ENCODE measurements at regions not wholly inside any gene's neighbourhood (a gene's known extent, or its start where the extent isn't known, plus 50 kb on each side); places are given as distances from the start of the nearest gene placed in this dataset.

DNA sequence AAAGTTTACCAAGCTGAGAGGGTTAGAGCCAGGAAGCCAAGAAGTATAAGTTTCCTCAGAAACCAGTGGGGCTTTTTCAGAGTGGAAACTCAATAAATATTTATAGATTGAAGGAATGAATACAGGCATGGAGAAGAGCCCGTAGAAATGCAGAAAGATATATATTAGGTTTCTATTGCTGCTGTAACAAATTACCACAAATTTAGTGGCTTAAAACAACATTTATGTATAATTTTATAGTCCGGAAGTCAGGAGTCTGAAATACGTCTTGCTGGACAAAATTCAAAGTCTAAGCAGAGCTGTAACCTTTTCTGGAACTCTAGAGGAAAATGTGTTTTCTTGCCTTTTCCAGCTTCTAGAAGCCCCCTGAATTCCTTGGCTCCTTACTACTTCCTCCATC, 107.3 kb upstream of the SEMA3D start:
- Histone ChIP-seq H3K9ac (ENCODE audit: low read length in 5 of 5) (no peak overlapping the region), H3K36me3 (ENCODE audit: control insufficient read depth in 5 of 5, insufficient read depth in 5 of 5, low read length in 5 of 5) (no peaks in the 10 kb centered on the region), H3K9me3 (ENCODE audit: control insufficient read depth in 5 of 5, low read length in 5 of 5) (peaks cover 0 to 2% (median 0%) of the 10 kb centered on the region in 5 donors), H3K4me1 (ENCODE audit: control insufficient read depth in 5 of 5, insufficient read depth in 5 of 5, low read length in 5 of 5) (no peaks in the 10 kb centered on the region), H3K4me3 (ENCODE audit: low read depth in 1 of 5, low read length in 5 of 5) (no peak overlapping the region), H3K27me3 (ENCODE audit: control insufficient read depth in 5 of 5, insufficient read depth in 4 of 5, low read length in 5 of 5) (no peaks in the 10 kb centered on the region), H3K27ac (ENCODE audit: low read depth, low read length) (no peak overlapping the region)

DNA sequence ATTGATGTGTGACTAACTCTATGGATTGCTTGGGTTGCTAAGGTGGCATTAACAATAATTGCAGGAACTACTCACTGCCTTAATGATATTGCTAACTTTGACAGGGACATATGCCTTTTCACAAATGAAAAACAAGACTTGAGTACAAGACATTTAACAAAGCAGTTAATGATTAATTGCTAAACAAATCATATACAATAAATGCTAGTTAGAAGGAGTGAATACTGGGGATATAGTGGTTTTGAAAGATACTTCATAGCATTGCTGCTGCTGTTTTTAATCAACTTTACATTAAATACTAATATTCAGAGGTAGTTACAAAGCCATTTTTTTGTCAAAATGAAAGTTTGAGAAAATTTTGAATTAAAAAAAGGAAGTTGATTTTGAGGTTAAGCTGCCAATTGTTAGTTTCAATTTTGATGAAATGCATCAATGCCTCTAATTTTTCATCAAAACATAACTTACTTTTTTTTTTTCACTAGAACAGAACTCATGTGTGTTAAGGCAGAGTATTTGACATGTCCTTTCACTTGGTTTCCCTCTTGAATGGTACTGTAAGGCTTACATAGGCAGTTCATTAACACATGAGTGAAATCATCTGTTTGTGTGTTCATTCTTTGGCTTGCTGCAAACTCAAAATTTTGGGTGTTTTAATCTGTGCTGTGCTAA, 106.2 kb upstream of the SEMA3D start:
- Histone ChIP-seq H3K27ac (ENCODE audit: low read depth, low read length) (no peak overlapping the region), H3K4me3 (ENCODE audit: low read depth in 1 of 5, low read length in 5 of 5) (no peak overlapping the region), H3K4me1 (ENCODE audit: control insufficient read depth in 5 of 5, insufficient read depth in 5 of 5, low read length in 5 of 5) (no peaks in the 10 kb centered on the region), H3K9me3 (ENCODE audit: control insufficient read depth in 5 of 5, low read length in 5 of 5) (no peaks in the 10 kb centered on the region), H3K36me3 (ENCODE audit: control insufficient read depth in 5 of 5, insufficient read depth in 5 of 5, low read length in 5 of 5) (no peaks in the 10 kb centered on the region), H3K27me3 (ENCODE audit: control insufficient read depth in 5 of 5, insufficient read depth in 4 of 5, low read length in 5 of 5) (no peaks in the 10 kb centered on the region), H3K9ac (ENCODE audit: low read length in 5 of 5) (no peak overlapping the region)

DNA sequence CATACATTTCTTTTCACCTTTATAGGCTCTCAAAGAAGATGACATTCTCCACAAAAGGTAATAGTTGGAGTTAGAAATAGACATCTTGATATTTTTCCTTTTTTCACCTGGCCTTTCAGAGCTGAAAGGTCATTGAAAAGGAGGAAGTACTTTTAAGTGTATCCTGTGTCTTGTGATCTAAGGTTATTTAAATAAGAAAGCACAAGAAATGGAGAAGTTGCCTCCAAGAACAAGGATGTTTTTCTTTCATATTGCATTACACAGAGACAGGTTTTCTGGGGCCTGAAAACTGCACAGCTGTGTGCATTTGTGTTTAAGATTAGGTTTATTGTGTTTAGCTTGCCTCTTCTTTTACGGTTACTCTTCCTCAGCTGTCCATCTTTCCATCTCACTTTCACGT, 103.4 kb upstream of the SEMA3D start:
- H3K27me3 ChIP-seq (ENCODE audit: control insufficient read depth in 5 of 5, insufficient read depth in 4 of 5, low read length in 5 of 5), result no peaks in the 10 kb centered on the region
- no peak overlapping the region for H3K27ac ChIP-seq (ENCODE audit: low read depth, low read length)
- H3K9me3 ChIP-seq (ENCODE audit: control insufficient read depth in 5 of 5, low read length in 5 of 5), result no peaks in the 10 kb centered on the region
- H3K9ac ChIP-seq (ENCODE audit: low read length in 5 of 5), result no peak overlapping the region
- no peak overlapping the region for H3K4me3 ChIP-seq (ENCODE audit: low read depth in 1 of 5, low read length in 5 of 5)
- no peaks in the 10 kb centered on the region for H3K36me3 ChIP-seq (ENCODE audit: control insufficient read depth in 5 of 5, insufficient read depth in 5 of 5, low read length in 5 of 5)
- no peaks in the 10 kb centered on the region for H3K4me1 ChIP-seq (ENCODE audit: control insufficient read depth in 5 of 5, insufficient read depth in 5 of 5, low read length in 5 of 5)

DNA sequence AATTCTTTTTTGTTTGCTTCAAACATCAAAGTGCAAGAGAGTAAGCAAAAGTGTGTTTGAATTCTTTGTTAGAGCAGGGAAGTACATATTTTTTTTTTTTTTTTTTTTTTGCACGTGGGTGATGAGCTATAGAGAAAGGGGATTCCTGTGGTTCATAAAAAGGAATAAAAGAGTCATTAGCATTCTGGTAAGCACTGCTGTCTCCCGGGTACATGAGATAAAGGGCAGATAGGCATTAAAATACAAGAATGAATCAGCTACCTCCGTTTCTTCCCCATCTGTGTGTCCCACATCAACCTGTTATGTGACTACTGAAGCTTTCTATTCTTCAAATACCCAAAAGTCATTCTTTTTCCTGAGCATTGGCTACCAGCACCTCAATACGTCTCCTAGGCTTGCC, 102.4 kb upstream of the SEMA3D start:
- Histone ChIP-seq H3K4me1 (ENCODE audit: control insufficient read depth in 5 of 5, insufficient read depth in 5 of 5, low read length in 5 of 5) (no peaks in the 10 kb centered on the region), H3K4me3 (ENCODE audit: low read depth in 1 of 5, low read length in 5 of 5) (no peak overlapping the region), H3K27me3 (ENCODE audit: control insufficient read depth in 5 of 5, insufficient read depth in 4 of 5, low read length in 5 of 5) (no peaks in the 10 kb centered on the region), H3K27ac (ENCODE audit: low read depth, low read length) (no peak overlapping the region), H3K9me3 (ENCODE audit: control insufficient read depth in 5 of 5, low read length in 5 of 5) (no peaks in the 10 kb centered on the region), H3K9ac (ENCODE audit: low read length in 5 of 5) (no peak overlapping the region), H3K36me3 (ENCODE audit: control insufficient read depth in 5 of 5, insufficient read depth in 5 of 5, low read length in 5 of 5) (no peaks in the 10 kb centered on the region)

DNA sequence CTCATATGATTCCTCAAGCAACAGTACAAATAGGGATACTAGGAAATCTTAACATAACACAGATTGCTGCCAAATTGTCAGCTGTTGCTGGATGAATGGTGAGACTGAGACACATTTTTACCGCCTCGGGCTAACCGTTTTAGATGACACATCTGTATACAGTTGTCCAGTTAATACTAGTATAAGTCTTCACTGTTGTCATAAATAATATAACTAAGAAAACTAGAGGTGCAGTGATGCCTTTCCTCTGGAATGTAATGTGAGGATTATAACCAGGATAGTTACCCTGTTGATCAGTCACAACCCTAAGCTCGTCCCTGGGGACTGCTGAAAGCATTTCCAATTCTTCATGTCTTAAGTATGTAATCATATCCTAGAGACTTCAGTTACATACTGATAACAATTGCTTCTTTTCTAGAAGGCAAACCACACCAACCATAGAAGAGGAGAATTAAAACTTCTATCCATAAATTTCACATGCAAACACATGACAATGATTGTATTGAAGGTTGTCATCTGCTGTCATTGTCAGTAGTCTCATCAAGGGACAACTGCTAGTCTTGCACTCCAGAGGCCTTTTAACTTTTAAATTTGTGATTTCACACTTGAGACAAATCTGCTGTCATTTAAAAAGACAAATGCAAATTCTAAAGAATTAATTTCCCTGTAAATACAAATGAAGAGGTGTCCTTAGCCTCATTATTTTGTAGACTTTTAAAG, 100.4 kb upstream of the SEMA3D start:
- Histone ChIP-seq H3K36me3 (ENCODE audit: control insufficient read depth in 5 of 5, insufficient read depth in 5 of 5, low read length in 5 of 5) (no peaks in the 10 kb centered on the region), H3K4me3 (ENCODE audit: low read depth in 1 of 5, low read length in 5 of 5) (no peak overlapping the region), H3K4me1 (ENCODE audit: control insufficient read depth in 5 of 5, insufficient read depth in 5 of 5, low read length in 5 of 5) (no peaks in the 10 kb centered on the region), H3K9me3 (ENCODE audit: control insufficient read depth in 5 of 5, low read length in 5 of 5) (no peaks in the 10 kb centered on the region), H3K27me3 (ENCODE audit: control insufficient read depth in 5 of 5, insufficient read depth in 4 of 5, low read length in 5 of 5) (no peaks in the 10 kb centered on the region), H3K9ac (ENCODE audit: low read length in 5 of 5) (no peak overlapping the region), H3K27ac (ENCODE audit: low read depth, low read length) (no peak overlapping the region)

DNA sequence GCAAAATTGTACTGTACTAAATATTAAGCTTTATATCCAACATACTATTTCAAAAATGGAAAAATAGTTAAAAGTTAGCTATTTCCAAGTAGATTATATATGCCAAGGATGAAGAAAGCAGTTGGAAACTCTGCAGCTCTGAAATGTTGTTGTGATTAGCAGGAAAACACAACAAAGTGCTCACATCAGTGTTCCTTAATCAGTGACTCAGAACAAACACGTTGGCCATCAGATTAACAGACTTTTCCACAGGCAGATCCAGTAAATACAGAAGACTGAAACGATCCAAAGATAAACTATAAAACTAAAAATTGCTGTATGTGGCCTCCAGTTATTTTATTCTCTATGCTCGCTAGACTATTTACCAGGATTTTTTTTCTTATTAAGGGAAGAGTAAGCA, 99.6 kb upstream of the SEMA3D start:
- Histone ChIP-seq H3K36me3 (ENCODE audit: control insufficient read depth in 5 of 5, insufficient read depth in 5 of 5, low read length in 5 of 5) (no peaks in the 10 kb centered on the region), H3K9ac (ENCODE audit: low read length in 5 of 5) (no peak overlapping the region), H3K4me1 (ENCODE audit: control insufficient read depth in 5 of 5, insufficient read depth in 5 of 5, low read length in 5 of 5) (no peaks in the 10 kb centered on the region), H3K4me3 (ENCODE audit: low read depth in 1 of 5, low read length in 5 of 5) (no peak overlapping the region), H3K9me3 (ENCODE audit: control insufficient read depth in 5 of 5, low read length in 5 of 5) (no peaks in the 10 kb centered on the region), H3K27ac (ENCODE audit: low read depth, low read length) (no peak overlapping the region), H3K27me3 (ENCODE audit: control insufficient read depth in 5 of 5, insufficient read depth in 4 of 5, low read length in 5 of 5) (no peaks in the 10 kb centered on the region)

DNA sequence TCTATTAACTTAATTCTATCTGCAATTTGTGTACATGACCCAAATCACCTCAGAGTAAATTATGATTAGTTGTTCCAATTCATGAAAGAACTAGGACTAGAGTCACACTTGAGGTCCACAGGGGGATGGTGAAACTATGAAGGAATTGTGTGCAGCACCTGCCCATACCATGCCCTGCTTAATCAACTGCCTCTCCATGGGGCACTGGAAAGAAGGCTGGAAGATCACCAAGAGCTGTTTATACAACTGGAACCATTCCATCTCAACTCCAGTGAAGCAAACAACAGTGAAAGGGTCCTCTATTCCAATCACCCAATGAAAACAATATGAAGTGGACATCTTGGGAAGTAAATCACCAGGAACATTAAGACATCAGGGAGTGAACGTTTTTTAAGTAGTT, 98.7 kb upstream of the SEMA3D start:
- H3K36me3 ChIP-seq (ENCODE audit: control insufficient read depth in 5 of 5, insufficient read depth in 5 of 5, low read length in 5 of 5), result no peaks in the 10 kb centered on the region
- no peak overlapping the region for H3K9ac ChIP-seq (ENCODE audit: low read length in 5 of 5)
- no peak overlapping the region for H3K4me3 ChIP-seq (ENCODE audit: low read depth in 1 of 5, low read length in 5 of 5)
- H3K9me3 ChIP-seq (ENCODE audit: control insufficient read depth in 5 of 5, low read length in 5 of 5), result no peaks in the 10 kb centered on the region
- H3K27ac ChIP-seq (ENCODE audit: low read depth, low read length), result no peak overlapping the region
- H3K27me3 ChIP-seq (ENCODE audit: control insufficient read depth in 5 of 5, insufficient read depth in 4 of 5, low read length in 5 of 5), result no peaks in the 10 kb centered on the region
- no peaks in the 10 kb centered on the region for H3K4me1 ChIP-seq (ENCODE audit: control insufficient read depth in 5 of 5, insufficient read depth in 5 of 5, low read length in 5 of 5)

DNA sequence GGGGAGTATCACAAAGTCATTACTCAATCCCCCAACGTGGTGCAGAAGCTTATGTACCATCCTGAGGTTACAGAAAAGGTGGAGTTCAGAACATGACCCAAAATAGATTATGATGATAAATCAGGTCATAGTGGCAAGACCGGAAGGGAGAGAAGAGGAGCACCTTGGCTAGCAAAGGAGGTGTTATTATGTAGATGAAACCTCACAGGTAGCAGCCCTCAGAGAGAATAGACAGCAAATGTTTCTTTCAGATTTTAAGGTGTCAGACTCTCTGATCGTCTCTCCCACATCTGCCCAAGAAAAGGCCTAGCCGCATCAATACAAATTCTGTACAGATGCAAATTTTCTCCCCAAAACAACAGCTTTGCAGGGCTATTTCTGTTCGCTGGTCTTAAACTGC, 88.3 kb upstream of the SEMA3D start:
- Histone ChIP-seq H3K9ac (ENCODE audit: low read length in 5 of 5) (no peak overlapping the region), H3K9me3 (ENCODE audit: control insufficient read depth in 5 of 5, low read length in 5 of 5) (no peaks in the 10 kb centered on the region), H3K27me3 (ENCODE audit: control insufficient read depth in 5 of 5, insufficient read depth in 4 of 5, low read length in 5 of 5) (no peaks in the 10 kb centered on the region), H3K27ac (ENCODE audit: low read depth, low read length) (no peak overlapping the region), H3K4me1 (ENCODE audit: control insufficient read depth in 5 of 5, insufficient read depth in 5 of 5, low read length in 5 of 5) (no peaks in the 10 kb centered on the region), H3K4me3 (ENCODE audit: low read depth in 1 of 5, low read length in 5 of 5) (no peak overlapping the region), H3K36me3 (ENCODE audit: control insufficient read depth in 5 of 5, insufficient read depth in 5 of 5, low read length in 5 of 5) (no peaks in the 10 kb centered on the region)

DNA sequence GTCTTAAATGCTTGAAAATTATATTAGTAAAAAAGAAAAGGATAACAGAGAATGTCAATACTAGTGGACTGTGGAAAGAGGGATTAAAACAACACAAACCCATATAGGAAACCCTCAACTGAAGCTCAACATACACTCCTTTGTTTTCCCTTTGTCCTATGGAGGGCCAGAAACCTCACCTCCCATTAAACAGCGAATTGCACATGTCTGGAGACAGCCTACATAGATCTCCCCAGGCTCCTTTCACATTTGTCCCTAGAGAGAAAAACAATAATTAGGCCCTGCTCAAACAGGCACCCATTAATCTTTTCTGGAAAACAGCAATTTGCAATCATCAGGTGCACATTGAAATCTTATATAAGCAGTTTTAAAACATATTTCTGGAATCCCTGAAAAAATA, 87.6 kb upstream of the SEMA3D start:
- Histone ChIP-seq H3K36me3 (ENCODE audit: control insufficient read depth in 5 of 5, insufficient read depth in 5 of 5, low read length in 5 of 5) (no peaks in the 10 kb centered on the region), H3K4me3 (ENCODE audit: low read depth in 1 of 5, low read length in 5 of 5) (no peak overlapping the region), H3K27me3 (ENCODE audit: control insufficient read depth in 5 of 5, insufficient read depth in 4 of 5, low read length in 5 of 5) (no peaks in the 10 kb centered on the region), H3K4me1 (ENCODE audit: control insufficient read depth in 5 of 5, insufficient read depth in 5 of 5, low read length in 5 of 5) (no peaks in the 10 kb centered on the region), H3K9me3 (ENCODE audit: control insufficient read depth in 5 of 5, low read length in 5 of 5) (no peaks in the 10 kb centered on the region), H3K27ac (ENCODE audit: low read depth, low read length) (no peak overlapping the region), H3K9ac (ENCODE audit: low read length in 5 of 5) (no peak overlapping the region)

DNA sequence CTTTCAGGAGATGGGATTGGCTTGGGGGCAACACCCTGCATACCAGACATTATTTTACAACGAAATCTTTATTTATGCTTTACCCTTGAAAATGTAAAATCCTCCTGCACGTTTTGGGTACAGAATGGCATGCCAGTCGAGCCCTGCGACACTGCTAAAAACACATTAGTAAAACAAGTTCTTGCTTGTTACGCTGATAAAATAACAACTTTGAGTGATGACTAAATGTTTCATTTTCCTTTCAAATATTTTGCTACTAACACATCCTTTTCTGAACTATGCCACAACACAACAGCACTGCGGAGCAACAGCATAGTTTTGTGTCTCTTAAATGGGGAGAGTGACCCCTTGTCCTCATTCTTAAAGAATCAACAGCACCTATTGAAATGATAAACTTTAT, 76.0 kb upstream of the SEMA3D start:
- Histone ChIP-seq H3K36me3 (ENCODE audit: control insufficient read depth in 5 of 5, insufficient read depth in 5 of 5, low read length in 5 of 5) (no peaks in the 10 kb centered on the region), H3K9me3 (ENCODE audit: control insufficient read depth in 5 of 5, low read length in 5 of 5) (no peaks in the 10 kb centered on the region), H3K9ac (ENCODE audit: low read length in 5 of 5) (no peak overlapping the region), H3K27me3 (ENCODE audit: control insufficient read depth in 5 of 5, insufficient read depth in 4 of 5, low read length in 5 of 5) (no peaks in the 10 kb centered on the region), H3K4me3 (ENCODE audit: low read depth in 1 of 5, low read length in 5 of 5) (no peak overlapping the region), H3K27ac (ENCODE audit: low read depth, low read length) (no peak overlapping the region), H3K4me1 (ENCODE audit: control insufficient read depth in 5 of 5, insufficient read depth in 5 of 5, low read length in 5 of 5) (no peaks in the 10 kb centered on the region)
